GM12891 (cell line): ENCODE measurements at regions not wholly inside any gene's neighbourhood (a gene's known extent, or its start where the extent isn't known, plus 50 kb on each side); places are given as distances from the start of the nearest gene placed in this dataset.

ENCODE experiments used
- PAX5 ChIP-seq: IDR thresholded peaks from 2 replicates; pipeline ENCODE4 v1.6.1; 2011; ENCODE audit warnings: low read length, moderate library complexity, mild to moderate bottlenecking; ENCODE audit not compliant: insufficient read depth, severe bottlenecking
- POLR2A ChIP-seq: IDR thresholded peaks from 2 replicates; pipeline ENCODE4 v1.6.1; 2011; ENCODE audit warnings: low read depth, low read length, control low read depth
- POLR2AphosphoS5 ChIP-seq: IDR thresholded peaks from 2 replicates; pipeline ENCODE4 v1.6.1; 2011; ENCODE audit warnings: low read depth, low read length, control low read depth
- POU2F2 ChIP-seq: IDR thresholded peaks from 2 replicates; pipeline ENCODE4 v1.6.1; 2011; ENCODE audit warnings: low read depth, mild to moderate bottlenecking, control low read depth, low read length, moderate library complexity
- SPI1 ChIP-seq: IDR thresholded peaks from 2 replicates; pipeline ENCODE4 v1.6.1; 2011; ENCODE audit warnings: low read depth, low read length, control low read depth
- TAF1 ChIP-seq: IDR thresholded peaks from 2 replicates; pipeline ENCODE4 v1.6.1; 2011; ENCODE audit warnings: low read depth, low read length, control low read depth

GRCh38 chr14:27305441-27305945 lies 707.7 kb upstream of the NOVA1 start:
- TF ChIP-seq POLR2A (no peak), POLR2AphosphoS5 (no peak), TAF1 (no peak), SPI1 (no peak), POU2F2 (no peak), PAX5 (no peak)
